ENCODE measurements at regions not wholly inside any gene's neighbourhood (a gene's known extent, or its start where the extent isn't known, plus 50 kb on each side); places are given as distances from the start of the nearest gene placed in this dataset.

- no peak for DNase-seq (ENCODE audit: low read depth)
- H3K36me3 ChIP-seq (ENCODE audit: insufficient read depth, low read length): no peaks in the 10 kb centered on the region
- no peaks in the 10 kb centered on the region for H3K79me2 ChIP-seq (ENCODE audit: insufficient read depth, low read length)
- H3K4me3 Mint-ChIP-seq (ENCODE audit: unreplicated experiment): no peak overlapping the region
- H2AFZ ChIP-seq (ENCODE audit: low read depth, low read length): no peak overlapping the region
- FAIRE-seq: no peak
- no peaks in the 10 kb centered on the region for H3K9me3 ChIP-seq (ENCODE audit: insufficient read depth, low read depth, low read length)
- H3K4me2 ChIP-seq (ENCODE audit: low read length): no peak overlapping the region
- H3K36me3 Mint-ChIP-seq (ENCODE audit: low read depth, unreplicated experiment): no peaks in the 10 kb centered on the region
- no peaks in the 10 kb centered on the region for H3K4me1 ChIP-seq (ENCODE audit: insufficient read depth, low read length)
- H3K27ac ChIP-seq (ENCODE audit: low read depth, low read length): no peak overlapping the region
- H3K27ac Mint-ChIP-seq (ENCODE audit: unreplicated experiment): no peak overlapping the region
- no peaks in the 10 kb centered on the region for H3K27me3 ChIP-seq (ENCODE audit: insufficient read depth, low read length)
- TF ChIP-seq CTCF (IDR thresholded peaks at IDR 0.05; ENCODE audit: insufficient read depth, low read depth, low read length) (no peak), EZH2 (IDR thresholded peaks at IDR 0.05; ENCODE audit: insufficient read depth, low read length) (no peak)
- no peak overlapping the region for H3K9ac ChIP-seq (ENCODE audit: low read length)
- no peak overlapping the region for H3K4me3 ChIP-seq (ENCODE audit: insufficient read depth, low read depth, low read length)
- H3K9me3 Mint-ChIP-seq (ENCODE audit: unreplicated experiment): no peaks in the 10 kb centered on the region
- no peaks in the 10 kb centered on the region for H4K20me1 ChIP-seq (ENCODE audit: insufficient read depth, low read length)
- H3K4me1 Mint-ChIP-seq (ENCODE audit: low read depth, unreplicated experiment): peaks cover 15% of the 10 kb centered on the region
- H3K27me3 Mint-ChIP-seq (ENCODE audit: low read depth, unreplicated experiment): no peaks in the 10 kb centered on the region
These were observed 402.6 kb downstream of the SAMD5 start for GRCh38 chr6:147911057-147911456.

- Histone ChIP-seq H3K79me2 (ENCODE audit: insufficient read depth, low read length) (no peaks in the 10 kb centered on the region), H3K27me3 (ENCODE audit: insufficient read depth, low read length) (no peaks in the 10 kb centered on the region), H3K4me3 (ENCODE audit: insufficient read depth, low read depth, low read length) (no peak overlapping the region), H3K4me1 (ENCODE audit: insufficient read depth, low read length) (no peaks in the 10 kb centered on the region), H3K9ac (ENCODE audit: low read length) (no peak overlapping the region), H3K27ac (ENCODE audit: low read depth, low read length) (no peak overlapping the region), H3K36me3 (ENCODE audit: insufficient read depth, low read length) (no peaks in the 10 kb centered on the region), H3K9me3 (ENCODE audit: insufficient read depth, low read depth, low read length) (no peaks in the 10 kb centered on the region), H2AFZ (ENCODE audit: low read depth, low read length) (no peak overlapping the region), H4K20me1 (ENCODE audit: insufficient read depth, low read length) (no peaks in the 10 kb centered on the region), H3K4me2 (ENCODE audit: low read length) (no peak overlapping the region)
- Mint-ChIP-seq H3K27me3 (ENCODE audit: low read depth, unreplicated experiment) (no peaks in the 10 kb centered on the region), H3K36me3 (ENCODE audit: low read depth, unreplicated experiment) (no peaks in the 10 kb centered on the region), H3K4me3 (ENCODE audit: unreplicated experiment) (no peak overlapping the region), H3K27ac (ENCODE audit: unreplicated experiment) (no peak overlapping the region), H3K4me1 (ENCODE audit: low read depth, unreplicated experiment) (peaks cover 9% of the 10 kb centered on the region), H3K9me3 (ENCODE audit: unreplicated experiment) (no peaks in the 10 kb centered on the region)
- no peak for FAIRE-seq
- no peak for TF ChIP-seq CTCF (IDR thresholded peaks at IDR 0.05; ENCODE audit: insufficient read depth, low read depth, low read length)
- no peak for TF ChIP-seq EZH2 (IDR thresholded peaks at IDR 0.05; ENCODE audit: insufficient read depth, low read length)
- DNase-seq (ENCODE audit: low read depth): no peak
These were observed 403.2 kb downstream of the SAMD5 start for GRCh38 chr6:147911686-147912085.

GRCh38 chr6:147922799-147923198 lies 414.3 kb downstream of the SAMD5 start:
- no peaks in the 10 kb centered on the region for H3K27me3 ChIP-seq (ENCODE audit: insufficient read depth, low read length)
- no peak for TF ChIP-seq CTCF (IDR thresholded peaks at IDR 0.05; ENCODE audit: insufficient read depth, low read depth, low read length)
- no peak for TF ChIP-seq EZH2 (IDR thresholded peaks at IDR 0.05; ENCODE audit: insufficient read depth, low read length)
- no peaks in the 10 kb centered on the region for H3K27me3 Mint-ChIP-seq (ENCODE audit: low read depth, unreplicated experiment)
- no peaks in the 10 kb centered on the region for H3K36me3 Mint-ChIP-seq (ENCODE audit: low read depth, unreplicated experiment)
- no peaks in the 10 kb centered on the region for H3K4me1 ChIP-seq (ENCODE audit: insufficient read depth, low read length)
- H3K4me3 Mint-ChIP-seq (ENCODE audit: unreplicated experiment): no peak overlapping the region
- no peak overlapping the region for H3K27ac Mint-ChIP-seq (ENCODE audit: unreplicated experiment)
- no peaks in the 10 kb centered on the region for H3K36me3 ChIP-seq (ENCODE audit: insufficient read depth, low read length)
- no peak overlapping the region for H3K9ac ChIP-seq (ENCODE audit: low read length)
- H4K20me1 ChIP-seq (ENCODE audit: insufficient read depth, low read length): no peaks in the 10 kb centered on the region
- no peak for FAIRE-seq
- H2AFZ ChIP-seq (ENCODE audit: low read depth, low read length): no peak overlapping the region
- no peak overlapping the region for H3K27ac ChIP-seq (ENCODE audit: low read depth, low read length)
- no peak overlapping the region for H3K4me3 ChIP-seq (ENCODE audit: insufficient read depth, low read depth, low read length)
- H3K9me3 ChIP-seq (ENCODE audit: insufficient read depth, low read depth, low read length): peaks cover 4% of the 10 kb centered on the region
- peaks cover 9% of the 10 kb centered on the region for H3K9me3 Mint-ChIP-seq (ENCODE audit: unreplicated experiment)
- H3K79me2 ChIP-seq (ENCODE audit: insufficient read depth, low read length): no peaks in the 10 kb centered on the region
- no peak overlapping the region for H3K4me2 ChIP-seq (ENCODE audit: low read length)
- H3K4me1 Mint-ChIP-seq (ENCODE audit: low read depth, unreplicated experiment): no peaks in the 10 kb centered on the region
- no peak for DNase-seq (ENCODE audit: low read depth)

Measured in astrocyte (in vitro differentiated cells and primary cell).